ENCODE measurements at regions not wholly inside any gene's neighbourhood (a gene's known extent, or its start where the extent isn't known, plus 50 kb on each side); places are given as distances from the start of the nearest gene placed in this dataset.

DNA sequence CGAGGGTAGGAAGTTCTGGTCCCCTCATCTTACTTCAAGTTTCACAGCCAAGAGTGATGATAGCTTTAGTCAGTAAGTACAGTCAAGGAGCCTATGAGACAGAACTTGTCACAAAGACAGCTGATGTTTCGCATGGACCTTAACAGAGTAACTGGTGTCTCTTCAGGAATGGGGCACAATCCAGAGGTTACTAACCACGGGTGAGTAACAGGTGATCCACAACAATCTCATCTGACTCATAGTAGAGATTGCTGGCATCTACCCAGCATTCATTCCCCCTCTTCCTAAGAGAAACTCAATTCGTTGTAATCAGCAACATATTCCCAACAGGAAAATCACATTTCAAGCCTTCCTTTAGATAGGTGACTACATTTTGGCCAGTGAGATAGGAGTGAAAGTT lies 126.7 kb downstream of the SNX18 start:
- POLR2A ChIA-PET = interaction anchor here (0.6 kb wide), 1 partner anchor 33 kb away, joined by 3 read pairs; no protein-coding TSS in a partner anchor
- CTCF ChIA-PET = interaction anchor here (1.5 kb wide), 1 partner anchor 16 kb away, joined by 3 read pairs; no protein-coding TSS in a partner anchor

DNA sequence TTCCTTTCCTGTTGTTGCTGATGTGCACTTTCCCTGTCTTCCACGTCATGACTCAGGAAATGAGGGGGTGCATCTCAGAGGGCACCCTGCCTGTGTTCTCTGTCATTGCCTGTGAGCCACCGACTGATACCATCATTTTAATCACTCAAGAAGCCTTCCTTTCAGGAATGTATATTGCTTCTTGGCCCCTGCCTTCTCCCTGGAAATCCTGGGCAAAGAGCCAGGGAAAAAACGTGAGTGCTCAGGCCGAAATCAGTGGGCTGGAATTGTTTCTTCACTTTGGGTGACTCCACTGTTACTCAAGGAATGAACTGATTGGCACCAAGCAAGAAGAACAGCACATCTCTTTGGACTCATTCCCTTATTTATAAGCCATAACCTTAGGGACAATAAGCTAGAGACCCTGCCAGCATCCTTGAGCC lies 126.1 kb downstream of the SNX18 start:
- POLR2A ChIA-PET = no interaction called here
- CTCF ChIA-PET = interaction anchor here (1.5 kb wide), 1 partner anchor 15 kb away, joined by 3 read pairs; no protein-coding TSS in a partner anchor

DNA sequence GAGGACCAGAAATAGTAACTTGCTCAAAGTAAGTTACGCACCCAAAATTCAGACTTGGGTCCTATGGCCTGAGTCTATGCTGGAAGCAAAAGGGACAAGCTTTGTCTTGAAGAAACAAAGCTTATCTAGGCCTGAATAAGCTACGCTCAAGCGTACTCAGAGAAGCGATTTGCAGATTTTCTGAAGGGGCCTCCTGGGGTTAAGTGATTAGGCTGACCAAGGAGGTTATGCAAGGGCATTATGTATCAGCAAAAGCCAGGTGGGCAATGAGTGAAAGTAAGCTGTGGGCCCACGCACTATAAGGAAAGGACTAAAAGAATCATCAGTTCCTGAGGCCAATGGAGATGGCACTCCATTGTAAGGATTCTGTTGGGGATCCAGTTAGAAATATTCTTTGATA lies 122.1 kb downstream of the SNX18 start:
- CTCF ChIA-PET = no interaction called here
- POLR2A ChIA-PET = no interaction called here

- ChIA-PET CTCF (no interaction called here), POLR2A (no interaction called here)
Observed at GRCh38 chr5:54638106-54638505, 120.5 kb downstream of the SNX18 start.

DNA sequence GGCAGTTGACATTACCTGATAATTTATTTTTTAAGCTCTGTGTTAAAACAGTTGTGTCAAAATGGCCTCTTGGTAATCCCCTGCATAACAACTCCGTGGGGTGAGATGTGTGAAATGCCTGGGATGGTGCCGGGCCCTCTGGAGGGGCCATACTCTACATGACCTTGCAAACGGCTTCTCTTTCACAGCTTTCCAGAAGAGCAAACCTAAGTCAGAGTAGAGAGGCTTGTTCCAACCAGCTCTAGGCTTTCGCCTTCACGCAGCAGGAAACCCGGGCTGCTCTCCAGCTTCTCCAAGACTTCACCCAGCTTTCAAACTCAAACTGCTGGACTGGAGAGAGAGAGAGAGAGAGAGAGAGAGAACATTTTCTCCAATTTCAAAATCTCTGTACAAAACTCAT lies 120.1 kb downstream of the SNX18 start:
- CTCF ChIA-PET = no interaction called here
- POLR2A ChIA-PET = no interaction called here

DNA sequence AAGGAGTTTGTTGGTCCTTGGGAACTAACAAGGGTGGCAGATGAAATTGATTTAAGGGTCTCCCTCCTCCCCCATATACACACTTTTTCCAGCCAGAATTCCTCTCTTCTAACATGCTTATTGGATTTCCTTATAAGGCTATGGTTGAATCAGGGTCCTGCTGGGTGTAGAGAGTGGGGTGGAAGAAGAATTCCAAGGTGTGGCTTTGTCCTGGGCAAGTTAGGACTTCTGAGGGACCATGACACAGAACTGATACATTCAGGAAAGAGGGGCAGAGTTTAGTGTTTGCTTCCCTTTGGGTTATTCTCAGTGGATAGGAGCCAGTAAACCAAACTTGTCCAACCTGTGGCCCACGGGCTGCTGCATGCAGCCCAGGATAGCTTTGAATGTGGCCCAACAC lies 116.5 kb downstream of the SNX18 start:
- POLR2A ChIA-PET = no interaction called here
- CTCF ChIA-PET = no interaction called here

DNA sequence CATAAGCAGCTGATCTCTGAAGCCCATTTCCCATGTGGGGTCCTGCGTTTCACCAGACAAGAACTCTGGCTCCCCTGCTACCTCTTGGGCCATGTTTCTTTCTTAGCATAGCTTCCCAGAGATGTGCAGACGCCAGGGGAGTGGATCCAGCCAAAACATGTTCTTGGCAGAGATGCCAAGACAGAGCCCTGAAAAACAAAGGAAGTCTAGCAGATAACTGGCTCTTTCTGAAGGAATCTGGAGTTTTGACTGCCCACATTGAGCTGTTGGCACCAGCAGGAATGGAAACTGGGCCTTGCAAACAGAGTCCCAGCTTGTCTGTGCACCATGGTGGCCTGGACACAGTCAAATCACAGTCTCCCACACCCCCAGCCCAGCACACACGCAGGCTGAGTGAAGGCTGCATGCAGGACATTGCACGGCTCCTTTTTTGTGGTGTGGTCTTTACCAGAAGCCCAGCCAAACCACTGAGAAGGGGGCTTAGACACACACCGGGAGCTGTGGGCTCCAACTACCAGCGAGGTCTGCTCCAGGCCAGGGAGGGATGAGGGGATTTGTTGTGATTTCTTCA lies 114.7 kb downstream of the SNX18 start:
- ChIA-PET POLR2A (no interaction called here), CTCF (no interaction called here)

GRCh38 chr5:54630738-54631359 lies 113.3 kb downstream of the SNX18 start:
- POLR2A ChIA-PET = no interaction called here
- CTCF ChIA-PET = no interaction called here

GRCh38 chr5:54629115-54629514 lies 111.6 kb downstream of the SNX18 start:
- ChIA-PET POLR2A (no interaction called here), CTCF (interaction anchor here (1.4 kb wide), 1 partner anchor 15 kb away, joined by 3 read pairs; no protein-coding TSS in a partner anchor)

GRCh38 chr5:54628050-54628449 lies 110.5 kb downstream of the SNX18 start:
- CTCF ChIA-PET = interaction anchor here (1.4 kb wide), 1 partner anchor 16 kb away, joined by 3 read pairs; no protein-coding TSS in a partner anchor
- POLR2A ChIA-PET = no interaction called here

GRCh38 chr5:54626407-54626806 lies 108.8 kb downstream of the SNX18 start:
- POLR2A ChIA-PET = no interaction called here
- CTCF ChIA-PET = no interaction called here

DNA sequence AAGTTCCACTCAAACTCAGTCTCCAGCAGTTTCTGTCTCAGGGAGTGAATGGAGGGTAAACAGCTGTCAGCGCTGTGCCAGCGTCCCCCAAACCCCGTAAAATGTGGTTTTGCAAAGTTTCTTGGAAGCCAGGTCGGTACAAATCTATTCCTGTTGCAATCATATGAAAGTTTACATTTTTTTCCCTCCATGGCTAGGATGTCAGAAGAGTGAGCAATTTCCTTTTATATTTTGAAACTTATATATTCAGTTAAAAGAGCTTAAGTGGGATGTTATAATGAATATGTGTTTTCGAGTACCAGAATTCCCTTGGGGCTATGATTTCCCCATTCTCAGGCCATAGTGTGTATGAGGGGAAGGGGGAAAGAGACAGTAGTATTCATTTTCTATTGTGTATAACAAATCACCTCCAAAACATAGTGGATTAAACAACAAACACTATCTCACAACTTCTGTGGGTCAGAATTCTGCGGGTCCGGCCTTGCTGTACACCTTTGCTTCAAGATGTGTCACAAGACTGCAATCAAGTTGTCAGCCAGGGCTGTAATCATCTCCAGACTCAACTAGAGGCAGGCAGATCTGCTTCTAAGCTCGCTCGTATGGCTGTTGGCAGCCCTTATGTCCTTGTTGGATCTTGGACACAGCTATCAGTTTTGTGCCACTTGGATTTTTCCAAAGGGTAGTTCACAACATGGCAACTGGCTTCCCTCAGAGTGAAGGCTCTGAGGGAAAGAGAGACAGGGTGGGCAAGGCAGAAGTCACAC lies 107.4 kb downstream of the SNX18 start:
- ChIA-PET CTCF (no interaction called here), POLR2A (no interaction called here)

DNA sequence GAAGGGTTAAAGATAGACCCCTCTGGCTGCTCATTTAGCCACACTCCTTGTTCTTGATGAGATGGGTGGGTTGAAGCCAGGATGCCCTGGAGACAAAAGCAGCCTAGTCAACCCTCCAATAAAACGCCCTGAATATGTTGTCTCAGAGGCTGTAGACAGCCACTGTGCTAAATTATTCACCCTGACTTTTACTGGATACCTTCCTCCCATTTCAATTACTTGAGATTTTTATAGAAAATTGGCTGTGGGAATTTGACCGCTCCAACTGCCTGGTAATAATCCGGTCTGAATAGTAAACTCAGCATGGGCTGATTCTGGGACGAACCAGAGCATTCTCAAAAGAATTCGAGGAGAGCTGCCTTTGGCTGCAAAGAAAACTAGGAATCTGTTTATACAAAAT lies 104.2 kb downstream of the SNX18 start:
- POLR2A ChIA-PET = no interaction called here
- CTCF ChIA-PET = no interaction called here

DNA sequence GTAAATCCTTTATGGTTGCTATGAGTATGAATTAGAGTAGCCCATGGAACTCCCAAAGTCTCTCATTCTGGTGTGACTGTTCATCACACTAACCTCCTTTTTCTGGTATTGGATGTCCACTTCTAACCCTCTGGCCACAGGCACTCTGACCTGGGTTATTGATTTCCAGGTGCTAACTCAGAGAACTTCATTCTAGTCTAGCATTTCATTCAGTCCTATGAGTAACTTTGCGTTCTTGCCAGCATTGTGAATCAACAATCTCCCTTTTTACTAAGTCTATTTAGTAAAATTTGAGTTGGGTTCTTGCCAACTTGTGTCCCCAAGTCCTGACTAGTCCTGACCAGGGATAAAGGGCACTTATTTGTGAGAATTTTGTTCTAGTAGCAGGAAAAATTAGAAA lies 103.5 kb downstream of the SNX18 start:
- CTCF ChIA-PET = no interaction called here
- POLR2A ChIA-PET = no interaction called here

GRCh38 chr5:54620141-54620933 lies 102.8 kb downstream of the SNX18 start:
- CTCF ChIA-PET = no interaction called here
- POLR2A ChIA-PET = no interaction called here

DNA sequence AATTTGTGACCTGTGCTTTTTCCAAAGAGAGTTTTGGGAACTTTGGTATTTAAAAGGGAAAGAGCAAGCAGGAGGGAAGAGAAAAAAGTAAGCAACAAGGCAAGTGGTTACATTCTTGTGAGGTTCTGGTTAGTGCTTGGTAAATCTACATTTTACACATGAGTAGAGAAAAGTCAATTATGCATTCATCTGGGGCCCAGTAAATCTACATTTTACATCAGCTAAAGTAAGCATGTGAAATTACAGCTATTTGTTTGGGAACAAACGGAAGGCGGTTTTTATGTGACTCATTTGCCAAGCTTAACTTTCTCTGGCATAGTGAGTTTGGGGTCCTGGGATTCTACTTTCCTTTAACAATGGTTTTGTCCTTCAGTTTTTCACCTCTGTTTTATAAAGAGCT lies 102.2 kb downstream of the SNX18 start:
- CTCF ChIA-PET = no interaction called here

GRCh38 chr5:54616518-54617220 lies 99.1 kb downstream of the SNX18 start:
- ChIA-PET POLR2A (no interaction called here), CTCF (no interaction called here)

More for the DNA sequence above, 102.2 kb downstream of the SNX18 start:
- POLR2A ChIA-PET = no interaction called here

GRCh38 chr5:54616031-54616430 lies 98.5 kb downstream of the SNX18 start:
- POLR2A ChIA-PET = no interaction called here
- CTCF ChIA-PET = no interaction called here

GRCh38 chr5:54615381-54615780 lies 97.8 kb downstream of the SNX18 start:
- POLR2A ChIA-PET = no interaction called here

GRCh38 chr5:54612711-54613110 lies 95.2 kb downstream of the SNX18 start:
- CTCF ChIA-PET = no interaction called here
- POLR2A ChIA-PET = interaction anchor here (0.7 kb wide), 1 partner anchor 32 kb away, joined by 3 read pairs; no protein-coding TSS in a partner anchor

More at GRCh38 chr5:54615381-54615780, 97.8 kb downstream of the SNX18 start:
- CTCF ChIA-PET = interaction anchor here (0.6 kb wide), 1 partner anchor 83 kb away, joined by 3 read pairs; no protein-coding TSS in a partner anchor
